Nephron (organoid): ENCODE measurements at regions not wholly inside any gene's neighbourhood (a gene's known extent, or its start where the extent isn't known, plus 50 kb on each side); places are given as distances from the start of the nearest gene placed in this dataset.
A peak's percentile ranks its signal among the peaks of the same experiment; 100 is the strongest.

Source experiments
- H3K27ac Mint-ChIP-seq, 3 experiments: 2 replicates each; pipeline ENCODE4 v1.8.0; 2020; ENCODE audit warnings: mixed read lengths in 3 of 3, mild to moderate bottlenecking in 2 of 3, moderate library complexity in 1 of 3
- H3K27me3 Mint-ChIP-seq: 2 replicates; pipeline ENCODE4 v1.8.0; 2021; ENCODE audit warnings: low read depth, mild to moderate bottlenecking, moderate library complexity, mixed read lengths
- H3K36me3 Mint-ChIP-seq: 2 replicates; pipeline ENCODE4 v1.8.0; 2020; ENCODE audit warnings: low read depth, mixed read lengths
- H3K4me1 Mint-ChIP-seq: 2 replicates; pipeline ENCODE4 v1.8.0; 2020; ENCODE audit warnings: mixed read lengths
- H3K4me3 Mint-ChIP-seq, 3 experiments: 2 replicates each; pipeline ENCODE4 v1.8.0; 2020; ENCODE audit warnings: mild to moderate bottlenecking in 3 of 3, mixed read lengths in 3 of 3, moderate library complexity in 2 of 3
- H3K9me3 Mint-ChIP-seq: 2 replicates; pipeline ENCODE4 v1.8.0; 2020; ENCODE audit warnings: mixed read lengths
- CTCF ChIP-seq, 3 experiments: fragments of 200-600 bp; sonication (generic); IDR thresholded peaks; one replicate each; pipeline ENCODE4 v1.5.0; 2021; ENCODE audit warnings: antibody characterized with exemption in 3 of 3; ENCODE audit not compliant: unreplicated experiment in 3 of 3

DNA sequence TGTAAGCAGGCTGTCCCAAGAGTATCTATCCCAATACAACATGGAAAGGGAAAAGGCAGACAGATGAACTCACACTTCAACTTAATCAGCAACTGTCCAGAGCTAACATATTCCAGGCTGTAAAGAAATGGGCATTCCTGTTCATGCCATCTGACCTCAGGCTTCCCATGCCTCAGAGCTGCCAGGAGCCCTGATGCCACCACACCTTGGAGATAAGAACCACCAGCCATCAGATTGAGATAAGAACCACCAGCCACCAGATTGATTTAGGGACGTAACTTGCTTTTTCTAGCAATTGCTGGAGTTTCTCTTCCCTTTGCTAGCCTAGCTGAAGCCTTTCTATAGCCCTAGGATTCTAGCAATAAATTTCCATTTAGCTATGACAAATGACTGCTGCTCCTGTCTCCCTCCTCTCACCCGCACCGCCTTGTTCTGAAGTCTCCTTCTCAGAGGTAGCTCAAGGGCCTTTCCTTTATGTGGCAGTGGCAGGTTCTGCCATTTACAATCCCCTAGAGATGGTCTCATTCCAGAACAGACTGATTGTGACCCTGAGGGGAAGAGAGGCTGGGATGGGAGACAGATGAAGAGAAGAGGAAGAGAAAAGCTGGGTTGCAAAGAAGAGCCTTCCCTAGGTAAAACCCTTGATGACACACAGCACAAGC, 88.0 kb upstream of the CTTNBP2NL start:
- no peaks in the 10 kb centered on the region for H3K36me3 Mint-ChIP-seq

DNA sequence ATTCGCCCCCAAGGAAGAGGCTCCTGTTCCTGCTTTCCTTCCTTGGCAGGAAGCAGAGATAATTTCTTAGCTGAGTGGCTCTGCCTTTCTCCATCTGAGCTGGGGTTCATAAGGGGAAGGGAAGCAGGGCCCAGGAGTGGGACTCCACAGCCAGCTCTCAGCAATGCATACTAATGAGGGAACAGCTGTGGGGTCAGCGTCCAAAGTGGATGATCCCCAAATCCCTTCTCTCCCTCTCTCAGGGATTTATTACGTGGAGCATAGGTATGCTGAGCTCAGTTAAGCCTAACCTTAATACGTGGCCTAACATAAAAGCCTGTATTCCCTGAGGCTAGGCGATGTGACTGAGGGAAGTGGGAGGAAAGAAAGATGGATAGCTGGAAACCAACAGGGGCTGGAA, 87.3 kb upstream of the CTTNBP2NL start:
- H3K9me3 Mint-ChIP-seq = no peaks in the 10 kb centered on the region
- H3K27me3 Mint-ChIP-seq = peaks cover 26% of the 10 kb centered on the region
- no peak overlapping the region for H3K4me3 Mint-ChIP-seq
- peaks cover 13% of the 10 kb centered on the region for H3K4me1 Mint-ChIP-seq
- no peak overlapping the region for H3K27ac Mint-ChIP-seq
- no peak for TF ChIP-seq CTCF (IDR thresholded peaks at IDR 0.05; ENCODE audit: unreplicated experiment in 3 of 3)
- no peaks in the 10 kb centered on the region for H3K36me3 Mint-ChIP-seq

More for the DNA sequence above, 88.0 kb upstream of the CTTNBP2NL start:
- H3K9me3 Mint-ChIP-seq = no peaks in the 10 kb centered on the region
- H3K4me1 Mint-ChIP-seq = peaks cover 13% of the 10 kb centered on the region
- no peak overlapping the region for H3K4me3 Mint-ChIP-seq
- H3K27ac Mint-ChIP-seq = no peak overlapping the region
- TF ChIP-seq CTCF (IDR thresholded peaks at IDR 0.05; ENCODE audit: unreplicated experiment in 3 of 3) = no peak
- peaks cover 22% of the 10 kb centered on the region for H3K27me3 Mint-ChIP-seq

DNA sequence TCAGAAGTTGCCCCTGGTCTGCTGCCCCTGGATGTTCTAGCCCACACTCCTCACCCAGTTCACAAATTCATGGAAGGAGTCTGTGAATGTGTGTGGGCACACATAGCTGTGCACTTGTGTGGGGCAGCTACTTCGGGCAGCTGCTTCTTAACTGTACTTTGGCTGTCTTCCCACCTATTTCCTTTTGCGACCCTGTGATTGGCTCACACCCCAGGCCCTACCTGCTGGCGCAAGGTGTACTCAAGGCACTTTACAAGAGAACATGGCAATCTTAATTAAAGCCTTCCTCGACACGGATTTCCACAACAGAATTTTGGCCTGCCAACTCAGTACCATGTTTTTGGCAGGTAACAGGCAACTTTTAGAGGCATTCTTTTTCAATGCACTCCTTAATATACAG, 86.5 kb upstream of the CTTNBP2NL start:
- Mint-ChIP-seq H3K4me3 (no peak overlapping the region), H3K9me3 (no peaks in the 10 kb centered on the region), H3K27me3 (peaks cover 27% of the 10 kb centered on the region)

GRCh38 chr1:112312315-112312714, 83.7 kb upstream of the CTTNBP2NL start:
- Mint-ChIP-seq H3K27ac (no peak overlapping the region), H3K4me3 (no peak overlapping the region), H3K36me3 (no peaks in the 10 kb centered on the region), H3K9me3 (no peaks in the 10 kb centered on the region), H3K27me3 (peaks cover 20% of the 10 kb centered on the region), H3K4me1 (peaks cover 22% of the 10 kb centered on the region)
- TF ChIP-seq CTCF (IDR thresholded peaks at IDR 0.05; ENCODE audit: unreplicated experiment in 3 of 3) = no peak

More for the DNA sequence above, 86.5 kb upstream of the CTTNBP2NL start:
- H3K36me3 Mint-ChIP-seq = no peaks in the 10 kb centered on the region
- H3K4me1 Mint-ChIP-seq = peaks cover 13% of the 10 kb centered on the region
- no peak for TF ChIP-seq CTCF (IDR thresholded peaks at IDR 0.05; ENCODE audit: unreplicated experiment in 3 of 3)
- no peak overlapping the region for H3K27ac Mint-ChIP-seq

- H3K27ac Mint-ChIP-seq = no peak overlapping the region
- peaks cover 27% of the 10 kb centered on the region for H3K4me1 Mint-ChIP-seq
- H3K4me3 Mint-ChIP-seq = no peak overlapping the region
- H3K36me3 Mint-ChIP-seq = no peaks in the 10 kb centered on the region
- H3K9me3 Mint-ChIP-seq = no peaks in the 10 kb centered on the region
- TF ChIP-seq CTCF (IDR thresholded peaks at IDR 0.05; ENCODE audit: unreplicated experiment in 3 of 3) = no peak
- H3K27me3 Mint-ChIP-seq = peaks cover 18% of the 10 kb centered on the region
These were observed 83.1 kb upstream of the CTTNBP2NL start for GRCh38 chr1:112312879-112313278.

DNA sequence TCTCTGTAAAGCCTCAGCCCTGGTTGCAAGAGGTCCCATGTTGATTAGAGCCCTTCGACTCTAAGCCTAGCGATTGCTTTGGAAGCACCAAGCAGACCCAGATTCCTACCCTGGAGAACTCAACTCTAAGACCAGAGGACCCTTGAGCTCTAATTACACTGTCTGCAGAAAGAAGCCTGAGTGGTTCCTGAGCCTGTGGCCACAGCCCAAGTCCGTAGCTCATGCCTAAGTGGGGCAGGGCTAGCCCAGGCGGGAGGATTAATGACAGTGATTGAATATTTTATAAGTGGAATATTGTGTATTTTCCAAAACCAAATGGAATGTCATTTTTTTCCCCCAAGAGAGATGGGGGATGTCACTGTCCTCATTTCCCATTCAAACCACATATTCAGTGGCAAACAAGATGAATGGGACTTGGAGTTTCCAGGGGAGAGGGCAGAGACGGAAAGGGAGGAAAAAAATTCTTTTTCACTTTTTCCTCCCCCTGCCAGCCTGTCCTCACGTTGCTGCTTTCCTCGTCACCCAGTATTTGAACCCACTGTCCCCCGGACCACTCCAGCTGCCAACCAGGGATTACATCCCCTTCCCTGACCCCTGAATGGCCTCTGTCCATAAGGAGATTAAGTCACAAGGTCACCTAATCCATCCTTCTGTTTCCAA, 79.6 kb upstream of the CTTNBP2NL start:
- Mint-ChIP-seq H3K27ac (peak overlapping the region in 2 of 3 experiments; percentile 7 to 56), H3K4me3 (no peak overlapping the region), H3K4me1 (peaks cover 17% of the 10 kb centered on the region), H3K36me3 (no peaks in the 10 kb centered on the region), H3K9me3 (no peaks in the 10 kb centered on the region), H3K27me3 (peaks cover 20% of the 10 kb centered on the region)
- no peak for TF ChIP-seq CTCF (IDR thresholded peaks at IDR 0.05; ENCODE audit: unreplicated experiment in 3 of 3)
